WTC11 (cell line): ENCODE measurements at regions not wholly inside any gene's neighbourhood (a gene's known extent, or its start where the extent isn't known, plus 50 kb on each side); places are given as distances from the start of the nearest gene placed in this dataset.

Experiments
- CTCF ChIP-seq: fragments of 200-600 bp; IDR thresholded peaks from 2 replicates; pipeline ENCODE4 v1.8.0; 2022; ENCODE audit warnings: antibody characterized with exemption
- OVOL2 ChIP-seq: fragments of 250-450 bp; sonication (Bioruptor Pico); IDR thresholded peaks from 2 replicates; pipeline ENCODE4 v1.9.0; 2021; ENCODE audit warnings: mild to moderate bottlenecking, borderline replicate concordance

- TF ChIP-seq OVOL2: no peak
- no peak for TF ChIP-seq CTCF
These were observed 537.7 kb upstream of the NMUR2 start for GRCh38 chr5:152942633-152943336.
